ENCODE measurements at regions not wholly inside any gene's neighbourhood (a gene's known extent, or its start where the extent isn't known, plus 50 kb on each side); places are given as distances from the start of the nearest gene placed in this dataset.

DNA sequence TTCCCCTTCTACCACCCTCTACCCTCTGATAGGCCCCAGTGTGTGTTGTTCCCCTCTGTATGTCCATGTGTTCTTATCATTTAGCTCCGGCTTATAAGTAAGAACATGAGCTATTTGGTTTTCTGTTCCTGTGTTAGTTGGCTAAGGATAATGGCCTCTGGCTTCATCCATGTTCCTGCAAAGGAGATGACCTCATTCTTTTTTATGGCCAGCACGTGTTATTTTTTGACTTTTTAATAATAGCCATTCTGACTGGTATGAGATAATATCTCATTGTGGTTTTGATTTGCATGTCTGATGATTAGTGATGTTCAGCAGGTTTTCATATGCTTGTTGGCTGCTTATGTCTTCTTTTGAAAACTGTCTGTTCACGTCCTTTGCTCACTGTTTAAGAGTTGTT, 63.1 kb upstream of the NPHP3 start:
- no peak for TF ChIP-seq CTCF (IDR thresholded peaks at IDR 0.05; ENCODE audit: unreplicated experiment)
- no peaks in the 10 kb centered on the region for H3K4me1 Mint-ChIP-seq (ENCODE audit: unreplicated experiment)
- H3K9me3 Mint-ChIP-seq (ENCODE audit: unreplicated experiment), result no peaks in the 10 kb centered on the region
- no peaks in the 10 kb centered on the region for H3K36me3 Mint-ChIP-seq (ENCODE audit: low read depth, unreplicated experiment)
- DNase-seq (ENCODE audit: low spot score), result no peak
- no peaks in the 10 kb centered on the region for H3K27me3 Mint-ChIP-seq (ENCODE audit: unreplicated experiment)
- H3K27ac Mint-ChIP-seq (ENCODE audit: unreplicated experiment), result no peak overlapping the region
- no peak overlapping the region for H3K4me3 Mint-ChIP-seq (ENCODE audit: unreplicated experiment)

- DNase-seq (ENCODE audit: low spot score), result no peak
- Mint-ChIP-seq H3K9me3 (ENCODE audit: unreplicated experiment) (no peaks in the 10 kb centered on the region), H3K27me3 (ENCODE audit: unreplicated experiment) (no peaks in the 10 kb centered on the region), H3K36me3 (ENCODE audit: low read depth, unreplicated experiment) (no peaks in the 10 kb centered on the region), H3K4me1 (ENCODE audit: unreplicated experiment) (no peaks in the 10 kb centered on the region), H3K27ac (ENCODE audit: unreplicated experiment) (no peak overlapping the region), H3K4me3 (ENCODE audit: unreplicated experiment) (no peak overlapping the region)
- no peak for TF ChIP-seq CTCF (IDR thresholded peaks at IDR 0.05; ENCODE audit: unreplicated experiment)
These were observed 62.4 kb upstream of the NPHP3 start for GRCh38 chr3:132784502-132785025.

DNA sequence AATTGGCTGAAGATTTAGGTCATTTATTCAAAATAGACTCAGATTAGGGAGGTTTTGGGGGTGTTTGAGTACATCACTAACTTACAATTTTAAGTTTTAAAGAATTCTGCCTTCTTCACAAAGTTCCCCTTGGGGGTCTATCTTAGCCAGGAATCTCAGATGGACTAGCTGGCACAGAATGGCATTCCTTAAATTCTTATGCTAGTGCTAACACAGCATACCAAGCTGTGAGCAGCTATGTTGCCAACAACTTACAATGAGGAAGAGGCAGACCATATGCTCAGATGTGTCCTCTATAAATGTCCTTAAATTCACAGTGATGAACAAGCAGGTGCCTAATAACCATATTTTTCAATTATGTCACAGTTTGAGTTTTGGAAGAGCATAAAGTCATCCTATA, 60.9 kb upstream of the NPHP3 start:
- Mint-ChIP-seq H3K9me3 (ENCODE audit: unreplicated experiment) (no peaks in the 10 kb centered on the region), H3K36me3 (ENCODE audit: low read depth, unreplicated experiment) (no peaks in the 10 kb centered on the region), H3K4me1 (ENCODE audit: unreplicated experiment) (no peaks in the 10 kb centered on the region), H3K4me3 (ENCODE audit: unreplicated experiment) (no peak overlapping the region), H3K27ac (ENCODE audit: unreplicated experiment) (no peak overlapping the region), H3K27me3 (ENCODE audit: unreplicated experiment) (no peaks in the 10 kb centered on the region)
- DNase-seq (ENCODE audit: low spot score), result no peak
- no peak for TF ChIP-seq CTCF (IDR thresholded peaks at IDR 0.05; ENCODE audit: unreplicated experiment)

DNA sequence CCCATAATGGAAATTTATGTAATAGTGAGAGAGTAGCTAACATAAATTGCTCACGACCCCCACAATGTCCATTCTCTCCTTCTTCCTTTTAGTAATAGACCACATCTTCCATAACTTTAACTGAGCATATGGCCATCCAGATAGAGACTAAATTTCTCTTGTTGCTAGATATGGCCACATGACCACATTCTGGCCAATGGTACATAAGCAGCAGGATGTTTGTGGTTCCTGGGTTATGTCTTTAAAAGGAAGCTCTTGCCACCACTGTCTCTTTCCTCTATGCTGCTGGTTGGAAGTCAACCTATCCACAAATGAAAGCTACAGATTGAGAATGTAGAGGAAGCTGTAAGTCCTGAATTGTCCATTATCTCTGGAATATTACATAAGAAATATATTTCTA, 59.7 kb upstream of the NPHP3 start:
- H3K27ac Mint-ChIP-seq (ENCODE audit: unreplicated experiment), result no peak overlapping the region
- no peak for DNase-seq (ENCODE audit: low spot score)
- no peaks in the 10 kb centered on the region for H3K9me3 Mint-ChIP-seq (ENCODE audit: unreplicated experiment)
- no peaks in the 10 kb centered on the region for H3K4me1 Mint-ChIP-seq (ENCODE audit: unreplicated experiment)
- no peaks in the 10 kb centered on the region for H3K36me3 Mint-ChIP-seq (ENCODE audit: low read depth, unreplicated experiment)
- H3K4me3 Mint-ChIP-seq (ENCODE audit: unreplicated experiment), result no peak overlapping the region
- no peaks in the 10 kb centered on the region for H3K27me3 Mint-ChIP-seq (ENCODE audit: unreplicated experiment)
- TF ChIP-seq CTCF (IDR thresholded peaks at IDR 0.05; ENCODE audit: unreplicated experiment), result no peak

DNA sequence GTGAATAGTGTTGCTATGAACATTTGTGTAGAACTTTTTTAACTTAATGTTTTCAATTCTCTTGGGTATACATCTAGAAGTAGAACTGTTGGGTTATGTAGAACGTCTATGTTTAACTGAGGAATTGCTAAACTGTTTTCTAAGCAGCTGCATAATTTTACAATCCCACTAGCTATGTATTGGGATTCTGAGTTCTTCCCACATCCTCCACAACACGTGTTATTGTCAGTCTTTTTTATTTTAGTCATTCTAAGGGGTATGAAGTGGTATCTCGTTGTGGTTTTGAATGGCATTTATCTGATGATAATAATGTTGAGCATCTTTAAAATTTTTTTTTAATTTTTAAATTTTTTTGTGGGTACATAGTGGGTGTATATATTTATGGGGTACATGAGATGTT, 55.0 kb upstream of the NPHP3 start:
- H3K27ac Mint-ChIP-seq (ENCODE audit: unreplicated experiment), result no peak overlapping the region
- no peaks in the 10 kb centered on the region for H3K9me3 Mint-ChIP-seq (ENCODE audit: unreplicated experiment)
- TF ChIP-seq CTCF (IDR thresholded peaks at IDR 0.05; ENCODE audit: unreplicated experiment), result no peak
- no peak overlapping the region for H3K4me3 Mint-ChIP-seq (ENCODE audit: unreplicated experiment)
- no peak for DNase-seq (ENCODE audit: low spot score)
- no peaks in the 10 kb centered on the region for H3K27me3 Mint-ChIP-seq (ENCODE audit: unreplicated experiment)
- H3K36me3 Mint-ChIP-seq (ENCODE audit: low read depth, unreplicated experiment), result no peaks in the 10 kb centered on the region
- no peaks in the 10 kb centered on the region for H3K4me1 Mint-ChIP-seq (ENCODE audit: unreplicated experiment)

Measured in endothelial cell (in vitro differentiated cells).